Activated naive CD8-positive, alpha-beta T cell treated with anti-CD3 and anti-CD28 coated beads for 36 hours (primary cell): ENCODE measurements at regions not wholly inside any gene's neighbourhood (a gene's known extent, or its start where the extent isn't known, plus 50 kb on each side); places are given as distances from the start of the nearest gene placed in this dataset.

Experiments
- DNase-seq: peaks from one replicate; pipeline ENCODE4 v3.0.0; 2021
- H3K27ac Mint-ChIP-seq: one replicate; pipeline ENCODE4 v1.8.0; 2022; ENCODE audit warnings: mild to moderate bottlenecking, moderate library complexity, mixed read lengths
- H3K27me3 Mint-ChIP-seq: one replicate; pipeline ENCODE4 v1.8.0; 2022; ENCODE audit warnings: mild to moderate bottlenecking, mixed read lengths
- H3K36me3 Mint-ChIP-seq: one replicate; pipeline ENCODE4 v1.8.0; 2021; ENCODE audit warnings: mild to moderate bottlenecking, mixed read lengths
- H3K4me1 Mint-ChIP-seq: one replicate; pipeline ENCODE4 v1.8.0; 2021; ENCODE audit warnings: mixed read lengths
- H3K4me3 Mint-ChIP-seq: one replicate; pipeline ENCODE4 v1.8.0; 2022; ENCODE audit warnings: mild to moderate bottlenecking, moderate library complexity, mixed read lengths
- H3K9me3 Mint-ChIP-seq: one replicate; pipeline ENCODE4 v1.8.0; 2022; ENCODE audit warnings: mixed read lengths

DNA sequence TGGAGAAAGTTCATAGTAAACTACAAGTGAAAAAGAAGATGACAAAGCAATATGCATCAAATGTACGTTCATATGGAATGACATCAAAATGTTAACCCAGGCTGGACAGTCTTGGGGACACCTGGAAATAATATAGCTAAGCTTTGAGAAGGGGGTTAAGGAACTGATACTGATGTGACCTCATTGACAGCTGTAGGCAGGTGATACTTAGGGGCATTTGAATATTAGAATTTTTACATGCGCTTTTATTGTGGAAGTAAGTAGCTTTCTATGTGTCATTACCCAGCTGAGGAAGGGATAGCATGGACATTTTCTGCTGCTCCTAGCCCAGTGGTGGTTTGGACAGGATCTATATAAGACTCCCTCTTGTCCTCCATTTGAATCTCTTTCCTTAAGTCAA is 299.7 kb downstream of the CWC27 start:
- Mint-ChIP-seq H3K27me3 (no peaks in the 10 kb centered on the region), H3K4me3 (no peak overlapping the region), H3K36me3 (no peaks in the 10 kb centered on the region), H3K27ac (no peak overlapping the region), H3K4me1 (no peaks in the 10 kb centered on the region), H3K9me3 (no peaks in the 10 kb centered on the region)
- no peak for DNase-seq

DNA sequence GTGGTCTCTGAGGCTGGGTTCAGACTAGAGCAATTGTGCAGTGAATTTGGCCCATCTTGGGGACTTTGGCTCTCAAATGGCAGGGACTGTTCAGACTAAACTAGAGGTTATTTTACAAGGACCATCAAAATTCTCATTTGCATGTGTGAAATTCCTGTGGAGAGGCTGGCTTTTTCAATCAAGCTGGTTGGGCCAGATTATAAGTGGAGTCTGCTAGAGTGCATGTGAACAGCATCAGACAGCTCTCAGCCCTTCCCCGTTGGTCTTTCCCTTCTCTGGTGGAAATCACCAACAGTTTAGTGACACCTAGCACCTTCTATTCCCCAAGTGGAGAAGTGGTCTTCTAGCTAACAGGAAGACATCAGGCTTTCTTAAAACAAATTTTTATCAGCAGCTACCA is 301.3 kb downstream of the CWC27 start:
- Mint-ChIP-seq H3K27me3 (no peaks in the 10 kb centered on the region), H3K27ac (no peak overlapping the region), H3K4me1 (no peaks in the 10 kb centered on the region), H3K9me3 (no peaks in the 10 kb centered on the region), H3K36me3 (no peaks in the 10 kb centered on the region), H3K4me3 (no peak overlapping the region)
- DNase-seq, result no peak

DNA sequence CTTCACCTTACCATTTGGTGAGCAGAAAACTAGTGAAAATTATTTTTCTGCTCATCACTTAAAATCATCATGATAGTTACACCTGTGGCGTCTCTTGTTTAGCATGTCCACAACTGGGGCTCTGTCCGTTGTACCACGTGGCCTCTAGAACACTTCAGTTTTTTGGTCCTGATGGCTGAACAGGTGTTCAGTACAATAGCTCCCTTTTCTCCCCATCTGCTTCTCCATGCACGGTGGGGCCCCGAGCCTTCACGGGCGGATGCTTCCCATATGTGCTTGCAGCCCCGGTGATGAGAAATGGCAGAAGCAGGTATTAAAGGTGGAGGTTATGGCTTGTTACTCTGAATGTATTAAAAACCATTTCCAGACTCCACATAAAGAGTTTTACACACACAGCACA is 304.1 kb downstream of the CWC27 start:
- Mint-ChIP-seq H3K4me3 (no peak overlapping the region), H3K4me1 (peaks cover 10% of the 10 kb centered on the region), H3K36me3 (no peaks in the 10 kb centered on the region), H3K9me3 (no peaks in the 10 kb centered on the region), H3K27me3 (no peaks in the 10 kb centered on the region), H3K27ac (no peak overlapping the region)
- no peak for DNase-seq

DNA sequence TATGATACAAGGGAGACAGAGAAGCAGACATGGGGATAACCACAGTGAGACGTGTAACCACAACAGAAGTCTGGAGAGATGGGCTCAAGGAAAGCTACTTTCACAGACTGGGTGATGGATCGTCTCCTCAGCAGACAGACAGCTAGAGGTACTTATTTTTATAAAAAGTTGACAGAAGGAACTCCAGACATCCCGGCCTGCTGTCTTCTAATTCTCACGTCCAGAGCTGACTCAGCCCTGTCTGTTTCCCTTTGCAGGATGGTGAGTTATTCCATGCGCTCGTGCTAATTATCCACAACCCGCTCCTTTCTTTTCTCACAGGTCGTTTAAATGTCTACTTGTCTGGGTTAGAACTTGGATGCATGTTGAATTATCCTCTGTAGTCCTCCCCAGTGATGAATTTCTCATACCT is 304.5 kb downstream of the CWC27 start:
- Mint-ChIP-seq H3K27me3 (no peaks in the 10 kb centered on the region), H3K9me3 (no peaks in the 10 kb centered on the region), H3K4me3 (no peak overlapping the region), H3K4me1 (peaks cover 10% of the 10 kb centered on the region), H3K36me3 (no peaks in the 10 kb centered on the region), H3K27ac (no peak overlapping the region)
- DNase-seq, result no peak

DNA sequence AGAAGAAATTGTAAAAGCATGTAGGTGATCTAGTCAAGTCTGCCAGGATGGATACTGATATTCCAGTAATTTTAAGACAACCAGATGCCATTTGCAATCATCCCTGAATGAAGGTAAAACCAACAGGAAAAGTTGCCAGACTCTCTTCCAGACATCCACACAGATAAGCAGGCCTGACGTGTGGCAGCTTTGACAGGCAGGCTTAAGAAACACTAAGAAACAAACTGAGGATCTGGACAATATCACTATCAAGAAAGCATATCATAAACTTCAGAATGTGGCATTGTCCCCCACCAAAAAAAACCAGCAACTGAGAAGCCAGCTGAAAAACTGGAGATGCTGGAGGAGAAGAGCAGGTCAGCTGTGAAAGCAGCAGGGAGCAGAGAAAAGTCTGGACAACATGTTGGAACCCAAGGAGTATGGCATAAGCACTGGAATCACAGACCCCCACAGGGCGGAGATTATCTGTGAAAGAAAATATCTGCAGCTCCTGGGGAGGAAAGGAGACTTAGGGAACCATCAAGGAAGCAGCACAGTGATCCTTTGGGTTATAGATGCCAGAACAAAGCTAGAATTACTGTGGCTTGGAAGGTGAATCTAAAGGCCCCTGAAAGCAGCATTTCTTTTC is 307.0 kb downstream of the CWC27 start:
- peaks cover 11% of the 10 kb centered on the region for H3K4me1 Mint-ChIP-seq
- H3K9me3 Mint-ChIP-seq, result no peaks in the 10 kb centered on the region
- no peak overlapping the region for H3K4me3 Mint-ChIP-seq
- no peaks in the 10 kb centered on the region for H3K36me3 Mint-ChIP-seq
- no peak for DNase-seq
- no peak overlapping the region for H3K27ac Mint-ChIP-seq
- no peaks in the 10 kb centered on the region for H3K27me3 Mint-ChIP-seq

DNA sequence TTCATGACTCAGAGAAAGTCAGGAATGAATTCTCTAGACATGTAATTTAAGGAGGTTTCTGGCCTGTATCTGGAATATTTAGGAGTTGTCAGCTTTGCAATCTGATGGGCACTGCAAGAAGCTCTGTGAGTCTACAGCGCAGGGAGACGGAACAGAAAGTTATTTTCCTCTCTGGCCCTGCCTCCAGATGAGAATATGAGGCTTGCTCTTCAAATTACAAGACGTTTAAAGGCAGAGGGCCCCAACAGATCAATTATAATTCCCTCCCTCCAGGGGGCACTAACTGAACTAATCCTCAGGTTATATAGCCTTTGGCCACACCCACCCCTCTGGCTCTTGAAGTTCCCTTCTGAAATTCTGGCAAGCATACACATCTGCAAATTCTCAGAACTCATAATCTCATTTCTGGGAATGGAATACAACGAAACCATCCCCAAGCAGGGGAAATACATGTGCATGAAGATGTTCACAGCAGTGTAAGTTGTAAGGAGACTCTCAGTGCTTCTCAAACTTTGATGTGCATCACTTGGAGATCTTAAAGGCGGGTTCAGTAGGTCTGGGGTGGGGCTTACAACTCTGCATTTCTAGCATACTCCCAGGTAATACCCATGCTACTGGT is 307.6 kb downstream of the CWC27 start:
- Mint-ChIP-seq H3K27ac (no peak overlapping the region), H3K9me3 (no peaks in the 10 kb centered on the region), H3K36me3 (no peaks in the 10 kb centered on the region), H3K27me3 (no peaks in the 10 kb centered on the region), H3K4me3 (no peak overlapping the region), H3K4me1 (peaks cover 11% of the 10 kb centered on the region)
- peak; percentile 63 for DNase-seq

DNA sequence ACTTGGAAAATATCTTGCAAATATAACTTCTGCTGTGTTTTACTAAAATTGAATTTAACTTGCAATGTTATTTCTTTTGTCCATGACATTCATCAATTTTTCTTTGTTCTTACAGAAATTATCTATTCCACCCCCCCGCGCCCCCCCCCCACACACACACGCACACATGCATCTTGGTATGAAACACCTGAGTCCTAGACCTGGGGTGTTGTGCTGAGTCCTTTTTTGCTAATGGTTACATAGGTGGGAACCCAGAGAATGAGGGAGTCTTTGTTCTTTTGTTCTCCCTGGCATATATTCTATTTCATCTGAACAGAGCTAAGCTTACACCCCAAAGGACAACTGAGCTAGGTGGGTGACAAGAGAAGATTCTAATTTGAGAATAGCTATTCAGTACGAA is 308.9 kb downstream of the CWC27 start:
- Mint-ChIP-seq H3K9me3 (no peaks in the 10 kb centered on the region), H3K36me3 (no peaks in the 10 kb centered on the region), H3K27me3 (no peaks in the 10 kb centered on the region), H3K4me3 (no peak overlapping the region), H3K4me1 (peaks cover 11% of the 10 kb centered on the region), H3K27ac (no peak overlapping the region)
- DNase-seq, result no peak

DNA sequence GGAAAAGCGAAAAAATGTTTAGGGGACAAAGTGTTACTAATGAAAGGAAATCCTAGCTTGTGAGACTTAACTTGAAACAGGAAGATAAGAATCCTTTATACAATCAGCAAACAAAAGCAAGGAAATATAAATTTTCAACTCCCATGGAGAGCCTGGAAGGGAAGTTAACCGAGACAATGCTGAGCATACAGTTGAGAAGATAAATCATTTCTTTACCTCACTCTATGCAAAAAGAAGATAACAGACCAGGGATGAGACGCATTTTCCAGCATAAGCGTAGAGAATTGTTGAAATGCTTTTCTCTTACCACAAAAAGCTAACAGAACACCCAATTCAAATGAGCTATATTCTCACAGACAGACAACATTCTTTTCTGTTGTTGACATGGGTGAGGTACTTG is 309.6 kb downstream of the CWC27 start:
- DNase-seq, result no peak
- no peak overlapping the region for H3K4me3 Mint-ChIP-seq
- H3K27ac Mint-ChIP-seq, result no peak overlapping the region
- H3K36me3 Mint-ChIP-seq, result no peaks in the 10 kb centered on the region
- H3K9me3 Mint-ChIP-seq, result no peaks in the 10 kb centered on the region
- no peaks in the 10 kb centered on the region for H3K27me3 Mint-ChIP-seq
- peaks cover 11% of the 10 kb centered on the region for H3K4me1 Mint-ChIP-seq

DNA sequence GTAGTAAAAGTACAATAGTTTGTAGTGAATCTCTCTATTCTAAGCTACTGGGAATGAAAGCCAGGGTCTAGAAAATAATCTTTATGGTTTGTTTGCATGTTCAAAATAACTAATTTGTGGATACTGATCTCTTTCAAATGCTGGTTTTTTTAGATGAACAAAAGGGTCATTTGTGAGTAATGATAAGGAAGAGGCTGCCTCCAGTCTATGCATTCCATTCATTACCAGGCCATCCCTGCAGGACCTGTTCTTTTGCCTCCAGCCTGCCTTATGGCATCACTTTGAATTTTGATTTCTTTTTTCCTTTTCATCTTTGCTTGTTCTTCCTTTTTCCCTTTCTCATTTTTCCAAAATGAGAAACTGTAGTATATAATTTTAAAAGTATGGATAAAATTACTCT is 312.3 kb downstream of the CWC27 start:
- Mint-ChIP-seq H3K4me3 (no peak overlapping the region), H3K36me3 (no peaks in the 10 kb centered on the region), H3K4me1 (peaks cover 11% of the 10 kb centered on the region), H3K9me3 (no peaks in the 10 kb centered on the region), H3K27ac (no peak overlapping the region), H3K27me3 (no peaks in the 10 kb centered on the region)
- DNase-seq, result no peak

DNA sequence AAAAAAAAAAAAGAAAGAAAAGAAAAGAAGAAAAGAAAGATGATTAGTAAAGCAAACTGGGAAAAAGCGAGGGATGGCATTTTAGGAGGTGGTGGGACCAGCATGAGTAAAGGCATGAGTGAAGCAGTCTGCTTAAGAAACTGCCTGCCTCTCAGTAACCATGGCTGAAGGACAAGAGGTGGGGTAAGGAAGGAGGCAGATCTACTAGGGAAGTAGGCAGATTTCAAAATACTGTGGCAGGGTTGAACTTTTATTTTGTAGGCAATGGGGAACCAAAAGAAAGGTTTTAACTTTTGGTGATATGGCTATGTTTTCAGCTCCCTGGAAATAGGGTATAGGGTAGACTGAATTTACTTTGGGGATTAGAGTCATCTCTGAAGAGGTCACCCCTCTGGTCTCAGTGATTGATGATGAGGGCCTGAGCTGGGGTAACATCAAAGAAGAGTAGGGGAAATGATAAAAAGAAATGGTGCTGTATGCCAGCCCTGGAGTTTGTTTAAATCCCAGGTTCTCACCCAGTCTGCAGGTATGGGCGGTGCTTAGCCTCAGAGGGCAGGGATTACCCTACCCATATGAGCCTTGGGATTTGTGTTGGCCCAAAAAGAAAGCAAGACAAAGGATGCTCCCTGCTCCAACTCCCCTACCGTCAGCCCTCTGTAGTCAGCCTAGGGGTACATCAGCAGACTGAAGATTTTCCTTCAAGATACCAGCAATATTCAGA is 316.2 kb downstream of the CWC27 start:
- no peak for DNase-seq
- no peaks in the 10 kb centered on the region for H3K9me3 Mint-ChIP-seq
- H3K27me3 Mint-ChIP-seq, result no peaks in the 10 kb centered on the region
- H3K4me3 Mint-ChIP-seq, result no peak overlapping the region
- no peaks in the 10 kb centered on the region for H3K4me1 Mint-ChIP-seq
- no peaks in the 10 kb centered on the region for H3K36me3 Mint-ChIP-seq
- H3K27ac Mint-ChIP-seq, result no peak overlapping the region

DNA sequence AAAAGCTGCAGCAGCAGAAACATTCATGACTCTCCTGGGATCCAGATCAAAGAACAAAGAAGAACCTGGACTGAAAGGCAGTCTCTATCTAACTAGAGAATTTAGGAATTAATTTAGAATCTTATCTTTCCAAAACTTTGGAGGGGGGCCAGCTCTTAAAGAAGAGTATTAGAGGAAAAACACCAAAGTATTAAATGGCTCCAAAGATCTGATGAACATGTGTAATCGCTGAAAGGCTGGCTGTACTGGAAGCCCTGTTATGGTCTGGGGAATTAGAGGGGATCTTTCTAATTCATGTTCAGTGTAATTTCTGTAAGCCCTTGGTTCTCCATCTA is 316.8 kb downstream of the CWC27 start:
- H3K4me3 Mint-ChIP-seq, result no peak overlapping the region
- no peaks in the 10 kb centered on the region for H3K4me1 Mint-ChIP-seq
- no peak overlapping the region for H3K27ac Mint-ChIP-seq
- H3K36me3 Mint-ChIP-seq, result no peaks in the 10 kb centered on the region
- H3K9me3 Mint-ChIP-seq, result no peaks in the 10 kb centered on the region
- peaks cover under 1% of the 10 kb centered on the region for H3K27me3 Mint-ChIP-seq
- no peak for DNase-seq

DNA sequence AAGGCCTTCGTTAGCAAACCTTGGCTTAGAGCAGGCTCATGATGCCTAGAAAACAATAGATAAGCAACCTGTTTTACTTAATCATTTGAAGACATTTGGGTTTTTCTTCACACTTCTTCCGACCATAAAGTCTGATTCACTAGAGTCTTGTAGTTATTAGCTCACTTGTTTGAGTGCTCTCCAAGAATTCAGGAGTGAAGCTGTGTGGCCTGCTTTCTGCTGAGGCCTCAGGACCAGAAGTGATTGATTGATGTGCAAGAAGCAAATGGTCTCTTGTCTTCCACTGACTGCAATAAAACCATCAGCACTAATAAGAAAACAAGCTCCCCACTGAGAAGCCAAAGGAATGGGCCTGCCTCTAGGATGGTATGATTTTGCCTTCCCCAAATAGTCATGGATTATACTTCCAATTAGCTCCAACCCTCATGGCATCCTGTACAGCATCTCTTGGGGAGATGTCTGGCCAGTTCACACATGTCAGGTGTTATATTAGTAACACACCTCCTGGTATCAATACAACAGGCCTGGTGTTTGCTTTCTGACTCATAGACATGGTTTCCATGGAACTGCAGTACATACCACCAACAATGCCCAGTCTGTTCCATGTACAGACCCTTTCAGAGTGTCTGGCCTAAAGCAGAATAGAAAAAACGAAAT is 317.6 kb downstream of the CWC27 start:
- H3K27me3 Mint-ChIP-seq, result peaks cover 3% of the 10 kb centered on the region
- H3K27ac Mint-ChIP-seq, result no peak overlapping the region
- no peaks in the 10 kb centered on the region for H3K9me3 Mint-ChIP-seq
- DNase-seq, result no peak
- H3K4me3 Mint-ChIP-seq, result no peak overlapping the region
- no peaks in the 10 kb centered on the region for H3K36me3 Mint-ChIP-seq
- no peaks in the 10 kb centered on the region for H3K4me1 Mint-ChIP-seq

DNA sequence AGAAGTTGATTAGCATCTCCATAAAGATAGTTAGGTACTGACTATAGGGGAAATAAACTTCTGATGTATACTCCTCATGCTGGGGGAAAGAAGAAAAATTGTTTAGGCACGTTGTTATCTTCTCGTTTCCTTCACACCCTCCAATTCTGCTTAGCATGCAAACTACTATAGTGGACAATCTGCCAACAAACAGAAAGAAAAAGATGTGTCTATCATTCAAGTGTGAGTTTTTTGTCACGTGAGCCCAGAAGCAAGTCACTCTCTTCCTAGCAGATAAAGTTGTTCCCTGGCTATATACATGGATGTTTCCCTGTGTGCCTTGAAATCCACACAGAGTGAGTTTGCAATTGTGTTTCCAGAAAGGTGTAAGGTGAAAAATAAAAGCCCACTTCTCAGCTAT is 318.4 kb downstream of the CWC27 start:
- no peaks in the 10 kb centered on the region for H3K4me1 Mint-ChIP-seq
- no peaks in the 10 kb centered on the region for H3K36me3 Mint-ChIP-seq
- H3K9me3 Mint-ChIP-seq, result no peaks in the 10 kb centered on the region

DNA sequence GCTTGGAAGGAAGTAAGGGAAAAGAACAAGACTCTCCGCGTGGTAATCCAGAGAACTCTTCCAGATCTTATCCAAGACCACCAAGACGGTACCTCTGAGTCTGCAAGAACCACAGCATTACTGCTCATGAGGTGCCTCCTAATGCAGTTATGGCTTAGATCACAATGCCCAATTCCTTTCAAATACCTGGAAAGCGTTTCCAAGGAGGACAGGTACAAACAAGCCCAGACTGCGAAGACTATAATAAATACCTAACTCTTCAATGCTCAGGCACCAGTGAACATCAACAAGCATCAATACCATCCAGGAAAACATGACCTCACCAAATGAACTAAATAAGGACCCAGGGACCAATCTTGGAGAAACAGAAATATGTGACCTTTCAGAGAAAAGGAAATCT is 325.5 kb downstream of the CWC27 start:
- peaks cover 3% of the 10 kb centered on the region for H3K27me3 Mint-ChIP-seq
- H3K9me3 Mint-ChIP-seq, result no peaks in the 10 kb centered on the region
- no peaks in the 10 kb centered on the region for H3K36me3 Mint-ChIP-seq
- DNase-seq, result no peak
- no peak overlapping the region for H3K4me3 Mint-ChIP-seq
- H3K4me1 Mint-ChIP-seq, result no peaks in the 10 kb centered on the region
- H3K27ac Mint-ChIP-seq, result no peak overlapping the region

More for the DNA sequence above, 318.4 kb downstream of the CWC27 start:
- Mint-ChIP-seq H3K27ac (no peak overlapping the region), H3K27me3 (peaks cover 3% of the 10 kb centered on the region), H3K4me3 (no peak overlapping the region)
- no peak for DNase-seq

DNA sequence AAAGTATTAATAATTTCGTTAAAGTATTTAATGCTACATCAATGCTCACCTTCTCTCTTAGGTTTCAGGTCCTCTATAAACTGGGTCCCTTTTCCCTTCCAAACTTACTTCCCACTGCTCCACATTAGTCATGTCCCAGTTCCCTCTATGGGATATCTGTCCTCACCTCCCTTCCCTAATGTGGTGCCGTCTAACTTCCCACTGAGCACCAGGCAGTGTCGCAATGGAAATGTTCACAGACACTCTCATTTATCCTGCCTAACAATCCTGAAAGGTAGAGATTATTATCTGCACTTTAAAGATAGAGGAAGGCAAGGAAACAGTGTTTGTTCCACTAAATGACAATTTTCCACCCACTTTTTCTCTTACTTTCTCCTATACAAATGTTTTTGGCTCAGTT is 329.7 kb downstream of the CWC27 start:
- no peak overlapping the region for H3K27ac Mint-ChIP-seq
- H3K27me3 Mint-ChIP-seq, result no peaks in the 10 kb centered on the region
- no peaks in the 10 kb centered on the region for H3K36me3 Mint-ChIP-seq
- DNase-seq, result no peak
- no peaks in the 10 kb centered on the region for H3K9me3 Mint-ChIP-seq
- H3K4me3 Mint-ChIP-seq, result no peak overlapping the region
- peaks cover 23% of the 10 kb centered on the region for H3K4me1 Mint-ChIP-seq
